COLO668 (cell line): ENCODE measurements at regions not wholly inside any gene's neighbourhood (a gene's known extent, or its start where the extent isn't known, plus 50 kb on each side); places are given as distances from the start of the nearest gene placed in this dataset.

Experiments
- DNase-seq: peaks from one replicate; lab custom pipeline; 2025; ENCODE audit not compliant: unreplicated experiment; lab: John Stamatoyannopoulos, UW

DNA sequence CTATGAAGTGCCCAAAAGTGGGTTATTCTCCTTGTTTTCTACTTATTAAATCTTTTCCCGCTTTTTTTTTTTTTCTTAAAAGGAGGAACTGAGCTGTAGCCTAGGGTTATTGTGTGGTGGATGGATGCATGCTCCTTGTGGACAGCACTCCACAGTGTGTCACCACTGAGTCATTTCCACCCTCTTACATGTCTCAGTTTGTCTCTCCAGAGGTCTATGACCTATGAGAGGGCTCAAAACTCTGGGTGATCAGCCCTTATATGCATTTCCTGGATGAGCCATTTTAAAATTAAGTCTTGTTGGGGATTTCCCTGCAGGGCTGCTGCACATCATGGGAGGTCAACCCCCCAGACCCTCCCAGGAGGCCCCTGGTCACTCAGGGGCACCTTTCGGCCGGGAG lies 102.2 kb upstream of the MOCS2 start:
- DNase-seq, result no peak

DNA sequence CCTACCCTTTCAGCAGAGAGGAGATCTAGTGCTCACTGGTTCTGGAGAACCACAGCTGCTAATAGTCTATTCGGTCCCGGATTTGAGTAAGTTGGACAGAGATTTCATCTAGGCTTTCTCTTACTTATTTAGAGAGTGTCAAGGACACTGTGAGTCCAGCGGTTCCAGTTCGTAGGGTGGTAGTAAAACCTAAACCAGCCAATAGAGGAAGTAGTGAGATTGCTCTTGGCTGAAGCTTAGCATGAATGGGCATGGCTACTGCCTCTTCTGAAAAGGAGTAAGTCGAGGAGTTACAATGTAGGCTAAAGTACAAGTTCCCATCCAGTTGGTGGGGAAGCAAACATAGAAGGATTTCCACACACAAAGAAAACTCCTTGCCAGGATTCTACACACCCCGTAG lies 109.6 kb upstream of the MOCS2 start:
- no peak for DNase-seq

DNA sequence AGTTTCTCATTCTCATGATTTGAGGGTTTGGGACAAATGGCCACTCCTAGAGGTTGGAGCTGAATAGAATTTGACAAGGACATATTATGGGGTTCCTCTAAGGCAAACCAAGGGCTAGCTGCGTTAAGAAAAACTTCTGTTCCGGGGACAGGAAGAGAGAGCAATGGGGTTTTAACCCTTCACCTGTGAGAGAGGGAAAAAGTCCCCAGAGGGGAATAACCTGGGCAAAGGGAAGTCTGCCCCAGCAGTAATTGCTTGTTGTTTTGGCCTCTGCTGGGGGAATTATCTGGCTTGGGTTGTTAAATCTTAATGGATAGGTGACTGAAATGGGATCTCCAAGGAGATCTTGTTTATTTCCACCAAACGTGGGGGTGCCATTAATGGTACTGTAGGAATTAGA lies 110.1 kb upstream of the MOCS2 start:
- no peak for DNase-seq

DNA sequence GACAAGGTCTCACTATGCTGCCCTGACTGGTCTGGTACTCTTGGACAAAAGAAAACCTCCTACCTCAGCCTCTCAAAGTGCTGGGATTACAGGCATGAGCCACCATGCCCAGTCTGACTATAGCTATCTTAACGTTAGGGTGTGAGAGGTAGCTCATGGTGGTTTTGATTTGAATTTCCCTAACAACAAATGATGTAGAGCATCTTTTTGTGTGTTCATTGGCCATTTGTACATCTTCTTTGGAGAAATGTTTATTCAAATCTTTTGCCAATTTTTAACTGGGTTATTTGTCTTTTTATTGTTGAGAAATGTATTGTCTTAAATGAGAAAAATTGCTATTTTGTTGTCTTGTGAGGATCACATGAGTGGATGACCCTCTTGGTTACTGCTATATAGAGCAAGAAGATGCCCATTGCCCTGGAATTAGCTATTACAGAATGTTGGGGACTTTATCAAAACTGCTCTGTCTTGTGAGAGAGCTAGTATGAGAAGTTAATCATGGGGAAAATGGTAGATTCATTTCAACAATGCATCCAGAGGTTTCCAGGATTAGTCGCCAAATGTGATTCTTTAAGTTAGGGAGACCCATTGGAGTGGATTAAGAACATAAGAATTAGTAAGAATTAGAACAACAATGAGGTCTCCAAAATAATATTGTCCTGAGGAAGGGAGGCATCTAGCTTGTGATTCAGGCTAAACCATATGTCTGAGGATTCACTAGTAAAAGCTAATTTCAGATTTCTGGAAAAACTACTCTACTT lies 124.3 kb upstream of the MOCS2 start:
- DNase-seq, result no peak

- DNase-seq, result no peak
Measured at GRCh38 chr5:53236683-53237082, 127.1 kb upstream of the MOCS2 start.

- no peak for DNase-seq
Measured at GRCh38 chr5:53237876-53238275, 128.3 kb upstream of the MOCS2 start.

- DNase-seq, result no peak
Measured at GRCh38 chr5:53239301-53239990, 129.9 kb upstream of the MOCS2 start.

DNA sequence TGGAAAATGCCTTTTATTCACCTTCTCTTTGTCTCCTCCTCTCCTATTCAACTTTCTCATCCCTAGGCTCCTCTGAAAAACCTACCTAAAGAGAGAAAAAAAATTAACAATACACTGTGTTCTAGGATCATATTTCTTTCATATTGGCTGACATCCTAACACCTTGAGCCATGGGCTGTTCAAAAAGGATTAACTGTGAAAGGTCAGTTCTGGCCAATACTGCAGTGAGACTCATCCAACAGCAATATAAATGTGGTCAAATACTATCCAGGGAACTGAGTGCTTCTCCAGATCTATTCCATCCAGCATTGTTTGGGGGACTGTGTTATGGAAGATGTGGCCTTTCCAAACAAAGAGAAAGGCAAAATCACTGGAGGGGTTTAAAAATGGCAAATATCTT lies 131.1 kb upstream of the MOCS2 start:
- no peak for DNase-seq

DNA sequence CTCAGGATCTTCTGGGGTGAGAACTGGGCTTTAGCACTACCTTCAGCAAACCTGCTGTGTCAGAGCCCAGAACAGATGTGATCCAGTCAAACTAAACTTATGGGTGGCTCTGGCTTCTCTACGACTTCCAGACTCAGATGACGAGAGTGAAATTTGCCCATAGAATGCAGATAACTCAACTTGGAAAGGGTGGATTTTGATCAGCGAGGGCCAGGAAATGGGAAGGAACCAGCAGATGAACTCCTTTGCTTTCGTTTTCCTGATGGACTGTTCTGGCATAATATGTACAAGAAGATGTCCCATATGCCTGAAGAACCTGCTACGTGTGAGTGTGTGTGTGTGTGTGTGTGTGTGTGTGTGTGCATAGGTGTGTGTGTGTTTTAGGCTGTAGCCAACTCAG lies 132.0 kb upstream of the MOCS2 start:
- no peak for DNase-seq

DNA sequence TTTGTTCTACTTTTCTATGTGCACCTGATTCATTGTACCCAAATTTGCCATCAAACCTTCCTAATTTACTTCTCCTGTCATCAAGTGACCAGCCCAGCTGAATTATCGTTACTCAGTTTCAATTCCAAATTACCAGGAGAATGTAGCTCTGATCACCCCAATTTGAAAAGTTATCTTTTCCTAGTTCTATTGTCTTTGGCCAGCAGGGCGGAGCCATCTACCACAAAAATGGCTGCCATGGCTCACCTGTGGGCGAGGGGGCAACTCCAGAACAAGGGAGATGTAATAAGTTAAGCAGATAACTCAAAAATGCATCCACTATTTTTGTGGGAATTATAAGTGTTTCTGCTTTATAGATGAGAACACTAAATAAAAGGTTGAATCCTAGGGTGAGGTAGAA lies 133.8 kb upstream of the MOCS2 start:
- DNase-seq, result no peak

DNA sequence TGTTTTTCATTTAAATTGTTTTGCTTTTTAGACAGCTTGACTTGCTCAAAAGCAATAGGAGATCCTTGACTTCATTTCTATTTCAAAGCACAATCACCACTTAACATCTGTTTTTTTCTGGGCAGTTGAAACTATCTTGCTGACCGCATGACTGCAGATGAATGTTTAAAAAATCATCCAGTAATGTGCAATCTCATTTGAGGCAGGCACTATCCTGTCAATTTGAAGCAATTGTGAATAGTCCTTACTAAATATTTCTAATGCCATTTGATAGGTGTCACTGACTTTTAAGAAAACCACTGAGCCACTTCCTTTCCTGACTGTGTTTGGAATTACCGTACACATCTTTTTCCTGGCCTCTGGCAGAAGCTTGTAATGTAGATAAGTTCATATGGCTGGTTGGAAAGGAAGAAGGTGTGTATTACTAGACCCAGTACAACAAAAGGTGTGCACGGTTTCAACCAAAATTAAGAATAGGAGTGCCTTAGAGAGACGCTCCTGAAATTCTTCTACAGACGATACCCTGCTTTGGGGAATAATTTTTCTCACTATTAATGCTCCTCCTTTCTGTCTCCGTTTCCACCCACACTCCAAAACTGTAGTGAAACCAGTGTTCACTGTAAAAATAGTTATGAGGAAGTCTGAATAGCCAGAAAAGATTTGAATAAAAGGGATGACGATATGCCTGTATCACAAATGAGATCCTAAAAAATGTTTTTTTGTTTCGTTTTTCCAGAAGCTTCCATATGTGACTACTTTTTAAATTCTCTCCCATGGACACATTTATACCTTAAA lies 136.7 kb upstream of the MOCS2 start:
- no peak for DNase-seq

DNA sequence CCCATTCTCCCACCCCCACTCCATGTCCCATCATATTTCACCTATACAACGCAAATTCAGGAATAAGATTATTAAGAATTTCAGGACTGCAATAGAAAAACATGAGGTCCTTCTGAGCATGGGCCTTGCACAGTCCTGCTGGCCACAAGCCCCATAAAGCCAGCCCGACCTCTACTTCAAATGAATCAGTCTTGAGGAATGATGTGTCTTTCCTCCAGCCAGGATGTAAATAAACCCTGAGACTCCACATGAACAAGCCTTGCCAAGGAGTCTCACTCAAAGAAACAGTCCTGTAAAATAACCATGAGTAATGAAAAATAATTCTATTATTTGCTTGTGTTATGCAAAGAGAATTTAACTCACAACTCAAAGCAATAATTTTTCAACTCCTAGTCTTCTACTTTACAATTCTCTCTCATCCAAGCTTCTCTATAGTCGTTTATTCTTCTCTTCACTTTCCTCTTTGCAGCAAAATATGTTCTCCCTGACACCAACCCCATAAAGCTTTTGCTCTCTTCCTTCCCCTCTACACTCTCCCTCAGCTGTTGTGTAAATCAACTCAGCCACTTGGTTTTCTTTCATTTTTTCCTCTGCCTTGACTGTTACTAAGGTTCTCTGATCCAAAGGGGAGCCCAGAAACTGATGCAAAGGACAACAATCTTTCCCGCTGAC lies 140.1 kb upstream of the MOCS2 start:
- no peak for DNase-seq

- DNase-seq, result no peak
Measured at GRCh38 chr5:53250201-53250550, 140.6 kb upstream of the MOCS2 start.

DNA sequence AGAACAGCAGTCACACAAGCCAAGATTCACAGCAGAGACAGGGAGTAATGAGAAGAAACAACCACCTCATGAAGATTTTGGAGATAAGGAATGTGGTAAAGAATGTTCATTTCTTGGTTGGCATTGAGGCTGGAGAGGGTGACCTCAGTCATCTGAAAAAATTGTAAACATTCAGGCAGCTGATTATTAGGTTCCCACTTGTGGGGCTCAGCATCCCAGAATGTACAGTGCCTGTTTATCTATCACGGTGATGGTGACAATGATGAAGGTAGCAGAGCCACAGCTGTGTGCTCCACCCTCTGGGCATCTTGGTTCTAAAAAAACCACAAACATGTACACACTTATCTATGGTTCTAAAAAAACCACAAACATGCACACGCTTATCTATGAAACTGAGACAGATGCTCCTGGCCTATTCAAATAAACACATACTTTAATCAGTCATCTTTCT lies 143.9 kb upstream of the MOCS2 start:
- DNase-seq, result peak; percentile 40

GRCh38 chr5:53256746-53257145 lies 147.2 kb upstream of the MOCS2 start:
- no peak for DNase-seq

DNA sequence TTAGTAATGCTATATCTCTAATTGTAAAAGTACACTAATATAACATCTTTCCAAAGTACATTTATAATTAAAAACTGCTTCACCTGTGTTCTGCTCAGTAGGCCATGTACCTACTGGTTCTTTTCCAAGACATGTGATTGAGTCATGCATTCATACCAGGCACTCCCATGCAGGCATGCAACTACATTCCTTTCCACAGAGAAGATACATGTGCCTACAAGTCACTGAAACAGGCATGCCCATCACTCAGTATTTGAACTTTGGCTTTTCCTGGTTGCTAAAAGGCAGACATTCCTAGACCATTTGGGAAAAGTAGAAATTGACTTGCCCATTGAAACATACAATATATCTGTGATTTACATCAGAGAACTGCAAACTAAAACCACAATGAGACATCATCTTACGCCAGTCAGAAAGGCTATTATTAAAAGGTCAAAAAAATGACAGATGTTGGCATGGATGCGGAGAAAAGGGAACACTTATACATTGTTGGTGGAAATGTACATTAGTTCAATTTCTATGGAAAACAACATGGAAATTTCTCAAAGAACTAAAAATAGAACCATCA lies 148.3 kb upstream of the MOCS2 start:
- DNase-seq, result no peak

GRCh38 chr5:53259176-53259575 lies 149.6 kb upstream of the MOCS2 start:
- no peak for DNase-seq

DNA sequence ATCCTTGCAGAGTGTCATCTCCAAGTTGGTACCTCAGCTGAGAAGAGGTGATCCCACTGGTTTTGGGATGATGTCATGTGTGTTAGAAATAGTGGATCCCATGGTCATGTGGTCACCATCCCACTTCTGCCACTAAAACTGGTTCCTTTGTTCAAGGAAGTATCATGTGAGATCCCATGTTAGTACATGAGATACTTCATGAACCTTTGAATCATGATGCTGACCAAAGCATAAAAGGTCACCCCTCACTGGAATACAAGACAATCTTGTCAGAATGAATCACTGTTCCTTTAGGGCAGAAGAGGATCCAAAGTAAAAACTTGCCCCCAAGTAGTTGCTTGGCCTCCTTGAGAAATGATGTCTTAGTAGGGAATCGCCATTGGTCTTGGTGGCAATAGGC lies 150.9 kb upstream of the MOCS2 start:
- no peak for DNase-seq

DNA sequence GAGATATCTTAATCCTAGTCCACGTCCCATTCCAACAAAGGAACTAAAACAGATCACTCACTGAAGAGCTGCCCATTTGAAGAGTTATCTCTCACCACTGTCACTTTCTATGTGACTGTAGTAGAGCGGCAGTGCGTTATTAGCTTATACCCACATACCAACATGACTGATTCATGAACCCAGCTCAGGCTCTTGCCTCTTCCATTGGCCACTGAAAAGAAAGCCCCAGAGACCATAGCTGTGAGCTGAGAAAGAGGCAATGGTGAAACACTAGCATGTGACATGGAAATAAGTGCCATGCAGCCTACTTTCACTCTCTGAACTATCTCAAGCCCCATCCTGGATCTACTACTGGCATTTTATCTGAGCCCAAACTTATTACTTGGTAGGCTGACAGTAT lies 151.7 kb upstream of the MOCS2 start:
- DNase-seq, result no peak

- peak; percentile 4 for DNase-seq
Measured at GRCh38 chr5:53262348-53262970, 152.9 kb upstream of the MOCS2 start.

- DNase-seq, result no peak
Measured at GRCh38 chr5:53263151-53263550, 153.6 kb upstream of the MOCS2 start.
